Endodermal cell (in vitro differentiated cells): ENCODE measurements at regions not wholly inside any gene's neighbourhood (a gene's known extent, or its start where the extent isn't known, plus 50 kb on each side); places are given as distances from the start of the nearest gene placed in this dataset.

Experiments
- DNase-seq: peaks from one replicate; pipeline ENCODE4 v3.0.0-alpha.2; 2017
- H3K27ac ChIP-seq: 2 replicates; pipeline ENCODE4 v1.5.1; 2013; ENCODE audit warnings: mild to moderate bottlenecking, low read depth, low read length, moderate library complexity
- H3K27me3 ChIP-seq: 2 replicates; pipeline ENCODE4 v1.6.1; 2013; ENCODE audit warnings: mild to moderate bottlenecking, low read length, moderate library complexity; ENCODE audit not compliant: insufficient read depth, control insufficient read depth, poor library complexity, severe bottlenecking
- H3K36me3 ChIP-seq: 2 replicates; pipeline ENCODE4 v1.7.0; 2013; ENCODE audit warnings: mild to moderate bottlenecking, low read length, moderate library complexity; ENCODE audit not compliant: control insufficient read depth, insufficient read depth
- H3K4me1 ChIP-seq: one replicate; pipeline ENCODE4 v1.7.0; 2013; ENCODE audit warnings: low read length; ENCODE audit not compliant: control insufficient read depth, insufficient read depth
- H3K4me3 ChIP-seq: 2 replicates; pipeline ENCODE4 v1.5.1; 2013; ENCODE audit warnings: mild to moderate bottlenecking, low read length, moderate library complexity
- H3K9ac ChIP-seq: 2 replicates; pipeline ENCODE4 v1.6.1; 2013; ENCODE audit warnings: mild to moderate bottlenecking, low read length, moderate library complexity; ENCODE audit not compliant: poor library complexity, severe bottlenecking; ENCODE audit errors: extremely low read depth
- H3K9me3 ChIP-seq: 2 replicates; pipeline ENCODE4 v1.6.1; 2013; ENCODE audit warnings: mild to moderate bottlenecking, low read length, moderate library complexity; ENCODE audit not compliant: control insufficient read depth
- H3K27ac Mint-ChIP-seq: 2 replicates; pipeline ENCODE4 v1.8.0; 2020; ENCODE audit warnings: mixed read lengths
- H3K27me3 Mint-ChIP-seq: 2 replicates; pipeline ENCODE4 v1.8.0; 2021; ENCODE audit warnings: mild to moderate bottlenecking, mixed read lengths; ENCODE audit not compliant: insufficient read depth
- H3K36me3 Mint-ChIP-seq: 2 replicates; pipeline ENCODE4 v1.8.0; 2020; ENCODE audit warnings: low read depth, mixed read lengths
- H3K4me1 Mint-ChIP-seq: 2 replicates; pipeline ENCODE4 v1.8.0; 2020; ENCODE audit warnings: mixed read lengths
- H3K4me3 Mint-ChIP-seq: 2 replicates; pipeline ENCODE4 v1.8.0; 2020; ENCODE audit warnings: mild to moderate bottlenecking, moderate library complexity, mixed read lengths
- H3K9me3 Mint-ChIP-seq: 2 replicates; pipeline ENCODE4 v1.8.0; 2020; ENCODE audit warnings: mild to moderate bottlenecking, mixed read lengths
- CTCF ChIP-seq: fragments of 200-600 bp; sonication (generic); conservative IDR thresholded peaks from 2 replicates; pipeline ENCODE4 v1.5.0; 2021; ENCODE audit warnings: antibody characterized with exemption, mild to moderate bottlenecking
- WGBS, 2 experiments: methylation state at CpG; one replicate each; pipeline versions ENCODE4 v1.1.5 to v1.1.7; 2013; ENCODE audit warnings: missing lambda C conversion rate in 2 of 2, mixed read lengths in 1 of 2; ENCODE audit not compliant: insufficient coverage in 1 of 2, insufficient read length in 1 of 2; 5-methylcytosine and 5-hydroxymethylcytosine counted together

- Mint-ChIP-seq H3K4me3 (no peak overlapping the region), H3K27ac (peak overlapping the region; percentile 44), H3K36me3 (no peaks in the 10 kb centered on the region), H3K27me3 (no peaks in the 10 kb centered on the region), H3K9me3 (no peaks in the 10 kb centered on the region), H3K4me1 (peaks cover 4% of the 10 kb centered on the region)
- Histone ChIP-seq H3K4me1 (no peaks in the 10 kb centered on the region), H3K4me3 (no peak overlapping the region), H3K27me3 (no peaks in the 10 kb centered on the region), H3K9ac (no peak overlapping the region), H3K9me3 (no peaks in the 10 kb centered on the region), H3K36me3 (no peaks in the 10 kb centered on the region), H3K27ac (no peak overlapping the region)
- DNase-seq = no peak
- TF ChIP-seq CTCF = no peak
These were observed 274.7 kb downstream of the SLC6A15 start for GRCh38 chr12:84637926-84638325.

- no peak for DNase-seq
- no peaks in the 10 kb centered on the region for H3K4me1 ChIP-seq
- Mint-ChIP-seq H3K27ac (no peak overlapping the region), H3K4me3 (no peak overlapping the region), H3K9me3 (no peaks in the 10 kb centered on the region), H3K36me3 (no peaks in the 10 kb centered on the region), H3K4me1 (peaks cover 4% of the 10 kb centered on the region), H3K27me3 (no peaks in the 10 kb centered on the region)
- TF ChIP-seq CTCF = no peak
- H3K4me3 ChIP-seq = no peak overlapping the region
- H3K9me3 ChIP-seq = no peaks in the 10 kb centered on the region
- no peak overlapping the region for H3K9ac ChIP-seq
- no peaks in the 10 kb centered on the region for H3K27me3 ChIP-seq
- no peak overlapping the region for H3K27ac ChIP-seq
- no peaks in the 10 kb centered on the region for H3K36me3 ChIP-seq
These were observed 275.8 kb downstream of the SLC6A15 start for GRCh38 chr12:84636801-84637290.

GRCh38 chr12:84634526-84634925 is 278.1 kb downstream of the SLC6A15 start:
- no peak for DNase-seq
- Histone ChIP-seq H3K4me1 (no peaks in the 10 kb centered on the region), H3K9me3 (no peaks in the 10 kb centered on the region), H3K4me3 (no peak overlapping the region), H3K9ac (no peak overlapping the region), H3K27me3 (no peaks in the 10 kb centered on the region), H3K27ac (no peak overlapping the region), H3K36me3 (no peaks in the 10 kb centered on the region)
- no peak overlapping the region for H3K27ac Mint-ChIP-seq
- WGBS, 2 experiments = 81 to 90% methylated on average over 3 to 4 of the region's 4 CpGs
- H3K27me3 Mint-ChIP-seq = no peaks in the 10 kb centered on the region
- H3K9me3 Mint-ChIP-seq = no peaks in the 10 kb centered on the region
- no peak overlapping the region for H3K4me3 Mint-ChIP-seq
- peaks cover 4% of the 10 kb centered on the region for H3K4me1 Mint-ChIP-seq
- H3K36me3 Mint-ChIP-seq = no peaks in the 10 kb centered on the region
- TF ChIP-seq CTCF = no peak
